ENCODE measurements at regions not wholly inside any gene's neighbourhood (a gene's known extent, or its start where the extent isn't known, plus 50 kb on each side); places are given as distances from the start of the nearest gene placed in this dataset.

DNA sequence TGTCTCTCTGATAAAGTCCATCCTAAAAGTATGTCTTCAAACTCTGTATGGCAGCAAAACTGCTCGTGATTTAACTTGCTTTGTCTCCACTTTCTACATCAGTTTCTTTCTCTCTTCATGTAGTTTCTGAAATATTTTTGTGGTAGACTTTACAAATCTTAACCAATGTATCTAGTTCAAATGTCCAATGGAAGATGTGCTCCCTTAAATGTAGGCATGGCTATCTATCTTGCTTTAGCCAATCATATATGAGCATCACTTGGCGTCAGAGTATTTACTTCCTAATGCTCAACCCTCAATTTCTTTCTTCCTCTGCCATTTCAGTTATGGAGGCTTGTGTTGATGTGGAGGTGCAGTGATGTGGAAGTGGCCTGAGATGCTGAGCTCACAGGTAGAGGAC, 206.1 kb upstream of the ZNF608 start:
- SMC1A ChIA-PET (ENCODE audit: uncharacterized antibody, unreplicated experiment), result interaction anchor here (0.6 to 6.7 kb wide), 13 partner anchors 16 to 247 kb away, joined by 3 to 48 read pairs (median 4); no protein-coding TSS in a partner anchor
- ATAC-seq (peak; percentile 78), DNase-seq (ENCODE audit: low read depth, low spot score) (peak; percentile 34), FAIRE-seq (peak; percentile 13)
- intact Hi-C loops (cut with micrococcal nuclease; ENCODE audit: unreplicated experiment) (loop anchor here (1.0 to 5.0 kb wide), 2 partner anchors 16 to 45 kb away; no protein-coding TSS in a partner anchor), in situ Hi-C loops (cut with MboI) (no loop called here)
- H3K79me2 ChIP-seq (ENCODE audit: control insufficient read depth, insufficient read depth, low read length), result no peaks in the 10 kb centered on the region
- CTCF ChIA-PET, result interaction anchor here (1.0 to 2.2 kb wide), 5 partner anchors 16 to 202 kb away, joined by 3 to 9 read pairs (median 5); no protein-coding TSS in a partner anchor
- H3K4me1 ChIP-seq (ENCODE audit: control insufficient read depth, insufficient read depth, low read length), result peaks cover 15% of the 10 kb centered on the region
- peak overlapping the region; percentile 45; the same call in 1 of the 2 replicates for H3K4me2 ChIP-seq (ENCODE audit: control insufficient read depth, insufficient read depth)
- no peaks in the 10 kb centered on the region for H4K20me1 ChIP-seq (ENCODE audit: control insufficient read depth, insufficient read depth)
- no peaks in the 10 kb centered on the region for H3K36me3 ChIP-seq (ENCODE audit: control insufficient read depth in 2 of 2, insufficient read depth in 2 of 2, low read length in 1 of 2)
- no TSS peak for BruUV-seq (replicated peaks)
- POLR2A ChIA-PET, result interaction anchor here (0.6 to 2.9 kb wide), 3 partner anchors 17 to 54 kb away, joined by 4 to 9 read pairs (median 8); no protein-coding TSS in a partner anchor
- H2AFZ ChIP-seq (ENCODE audit: control insufficient read depth, low read depth, low read length), result peak overlapping the region; percentile 11; the same call in 1 of the 2 replicates
- peaks cover 3% of the 10 kb centered on the region for H3K9me3 ChIP-seq (replicated peaks; ENCODE audit: control insufficient read depth, insufficient read depth, low read length)
- H3K27ac ChIP-seq (ENCODE audit: control insufficient read depth, insufficient read depth), result peak overlapping the region; percentile 75
- H3K4me3 ChIP-seq, result peak overlapping the region; percentile 17; the same call in 1 of the 2 replicates
- H3K9ac ChIP-seq (ENCODE audit: control insufficient read depth, insufficient read depth, low read length), result peak overlapping the region; percentile 49; the same call in 1 of the 2 replicates
- H3K27me3 ChIP-seq (replicated peaks in 1 of 2; ENCODE audit: control insufficient read depth in 2 of 2, insufficient read depth in 2 of 2, low read length in 1 of 2), result no peaks in the 10 kb centered on the region
- RAD21 ChIA-PET (ENCODE audit: unreplicated experiment), result interaction anchor here (0.6 to 3.6 kb wide), 14 partner anchors 16 to 301 kb away, joined by 3 to 22 read pairs (median 4); no protein-coding TSS in a partner anchor
- TF ChIP-seq ZNF207 (IDR thresholded peaks at IDR 0.05; ENCODE audit: borderline replicate concordance) (no peak), YY1 (IDR thresholded peaks at IDR 0.05; ENCODE audit: low read depth, low read length) (0 out of 2 replicates have a peak, but pooled peaks have one; percentile 39)
- WGBS (ENCODE audit: insufficient coverage, insufficient replicate concordance, low lambda C conversion rate, missing lambda C conversion rate), result 0% methylated on average over 2 of the region's 2 CpGs

DNA sequence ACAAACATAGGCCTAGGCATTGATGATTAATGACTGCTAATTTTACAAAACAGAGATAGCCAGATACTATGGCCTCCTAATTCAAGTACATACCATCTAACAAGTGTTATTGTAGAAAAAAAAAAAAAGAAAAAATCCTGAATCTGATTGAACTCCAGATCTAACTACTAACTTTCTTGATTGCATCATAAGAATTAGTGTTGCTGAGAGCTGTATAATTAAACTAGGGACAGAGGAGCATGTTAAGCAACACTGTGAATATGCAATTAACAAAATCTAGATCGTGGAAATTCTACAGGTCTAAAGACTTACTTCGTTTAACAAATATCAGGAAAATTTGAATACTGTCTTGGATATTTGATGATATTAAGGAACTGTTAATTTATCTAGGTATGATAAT, 208.3 kb upstream of the ZNF608 start:
- WGBS (ENCODE audit: insufficient coverage, insufficient replicate concordance, low lambda C conversion rate, missing lambda C conversion rate), result 98% methylated on average over 2 of the region's 2 CpGs
- BruUV-seq (replicated peaks), result no TSS peak
- TF ChIP-seq KAT2A (conservative IDR thresholded peaks at IDR 0.05; ENCODE audit: control insufficient read depth, low read depth, low read length), result no peak
- TF ChIP-seq, protein P1, sequence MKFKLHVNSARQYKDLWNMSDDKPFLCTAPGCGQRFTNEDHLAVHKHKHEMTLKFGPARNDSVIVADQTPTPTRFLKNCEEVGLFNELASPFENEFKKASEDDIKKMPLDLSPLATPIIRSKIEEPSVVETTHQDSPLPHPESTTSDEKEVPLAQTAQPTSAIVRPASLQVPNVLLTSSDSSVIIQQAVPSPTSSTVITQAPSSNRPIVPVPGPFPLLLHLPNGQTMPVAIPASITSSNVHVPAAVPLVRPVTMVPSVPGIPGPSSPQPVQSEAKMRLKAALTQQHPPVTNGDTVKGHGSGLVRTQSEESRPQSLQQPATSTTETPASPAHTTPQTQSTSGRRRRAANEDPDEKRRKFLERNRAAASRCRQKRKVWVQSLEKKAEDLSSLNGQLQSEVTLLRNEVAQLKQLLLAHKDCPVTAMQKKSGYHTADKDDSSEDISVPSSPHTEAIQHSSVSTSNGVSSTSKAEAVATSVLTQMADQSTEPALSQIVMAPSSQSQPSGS (IDR thresholded peaks at IDR 0.05; ENCODE audit: low read length), result no peak
- TF ChIP-seq STAT1 (conservative IDR thresholded peaks at IDR 0.05), result no peak
- TF ChIP-seq HDAC6 (IDR thresholded peaks at IDR 0.05; ENCODE audit: unreplicated experiment), result no peak
- TF ChIP-seq HDGF (IDR thresholded peaks at IDR 0.05), result no peak
- TF ChIP-seq TBL1XR1 (IDR thresholded peaks at IDR 0.05; ENCODE audit: low read depth, low read length), result no peak
- TF ChIP-seq DPF2 (IDR thresholded peaks at IDR 0.05), result no peak
- no peak for TF ChIP-seq NFYA (IDR thresholded peaks at IDR 0.05; ENCODE audit: borderline replicate concordance, low read depth, low read length)
- TF ChIP-seq TARDBP (IDR thresholded peaks at IDR 0.05; ENCODE audit: borderline replicate concordance), result no peak
- TF ChIP-seq PAX5 (IDR thresholded peaks at IDR 0.05; ENCODE audit: borderline replicate concordance, low read depth, low read length), result no peak
- no peak for TF ChIP-seq TCF12 (IDR thresholded peaks at IDR 0.05; ENCODE audit: low read depth, low read length)
- no peak for TF ChIP-seq KDM1A (IDR thresholded peaks at IDR 0.05; ENCODE audit: borderline replicate concordance)
- TF ChIP-seq RBBP5 (conservative IDR thresholded peaks at IDR 0.05), result no peak
- no peak for TF ChIP-seq CHD1 (IDR thresholded peaks at IDR 0.05; ENCODE audit: low read depth, low read length)
- TF ChIP-seq KLF5 (IDR thresholded peaks at IDR 0.05; ENCODE audit: partially characterized antibody), result no peak

More for the DNA sequence above, 208.3 kb upstream of the ZNF608 start:
- Histone ChIP-seq H3K36me3 (ENCODE audit: control insufficient read depth in 2 of 2, insufficient read depth in 2 of 2, low read length in 1 of 2) (no peaks in the 10 kb centered on the region), H4K20me1 (ENCODE audit: control insufficient read depth, insufficient read depth) (no peaks in the 10 kb centered on the region), H3K4me1 (ENCODE audit: control insufficient read depth, insufficient read depth, low read length) (peaks cover 15% of the 10 kb centered on the region), H3K9ac (ENCODE audit: control insufficient read depth, insufficient read depth, low read length) (no peak overlapping the region), H3K9me3 (replicated peaks; ENCODE audit: control insufficient read depth, insufficient read depth, low read length) (peaks cover 3% of the 10 kb centered on the region), H3K27me3 (replicated peaks in 1 of 2; ENCODE audit: control insufficient read depth in 2 of 2, insufficient read depth in 2 of 2, low read length in 1 of 2) (no peaks in the 10 kb centered on the region), H3K27ac (ENCODE audit: control insufficient read depth, insufficient read depth) (no peak overlapping the region), H3K4me3 (no peak overlapping the region), H2AFZ (ENCODE audit: control insufficient read depth, low read depth, low read length) (no peak overlapping the region), H3K79me2 (ENCODE audit: control insufficient read depth, insufficient read depth, low read length) (no peaks in the 10 kb centered on the region), H3K4me2 (ENCODE audit: control insufficient read depth, insufficient read depth) (no peak overlapping the region)
- CTCF ChIA-PET, result interaction anchor here (0.6 to 1.4 kb wide), 2 partner anchors 9 to 832 kb away, joined by 3 to 4 read pairs; no protein-coding TSS in a partner anchor
- intact Hi-C loops (cut with micrococcal nuclease; ENCODE audit: unreplicated experiment), result loop anchor here (5.0 kb wide), 1 partner anchor 47 kb away; no protein-coding TSS in a partner anchor
- DNase-seq (ENCODE audit: low read depth, low spot score) (no peak), FAIRE-seq (no peak), ATAC-seq (no peak)
- POLR2A ChIA-PET, result no interaction called here
- RAD21 ChIA-PET (ENCODE audit: unreplicated experiment), result interaction anchor here (0.8 to 1.6 kb wide), 2 partner anchors 19 to 308 kb away, joined by 3 read pairs; no protein-coding TSS in a partner anchor
- in situ Hi-C loops (cut with MboI), result no loop called here
- SMC1A ChIA-PET (ENCODE audit: uncharacterized antibody, unreplicated experiment), result interaction anchor here (0.6 to 1.9 kb wide), 3 partner anchors 11 to 1940 kb away, joined by 3 to 9 read pairs (median 6); no protein-coding TSS in a partner anchor

All from GM12878 (cell line).